MM.1S (cell line): ENCODE measurements at regions not wholly inside any gene's neighbourhood (a gene's known extent, or its start where the extent isn't known, plus 50 kb on each side); places are given as distances from the start of the nearest gene placed in this dataset.

Experiments used
- CTCF ChIP-seq: fragments of 300-600 bp; sonication (generic); IDR thresholded peaks from 2 replicates; pipeline ENCODE4 v1.5.1; 2016; ENCODE audit warnings: antibody characterized with exemption, low read length, mixed read lengths
- EZH2 ChIP-seq: fragments of 300-600 bp; sonication (generic); optimal IDR thresholded peaks from 2 replicates; pipeline ENCODE3; 2017; ENCODE audit warnings: low read depth, mild to moderate bottlenecking, antibody characterized with exemption, low read length, mixed read lengths

GRCh38 chr2:215609089-215610032, 173.5 kb upstream of the FN1 start:
- TF ChIP-seq CTCF (no peak), EZH2 (no peak)
